Right atrium auricular region (tissue), 2 donors: ENCODE measurements at regions not wholly inside any gene's neighbourhood (a gene's known extent, or its start where the extent isn't known, plus 50 kb on each side); places are given as distances from the start of the nearest gene placed in this dataset.

Experiments used
- DNase-seq: peaks from one replicate; pipeline ENCODE4 v3.0.0-alpha.2; 2019; ENCODE audit warnings: low spot score
- H3K27ac ChIP-seq, 2 donors: fragments of 200-600 bp; sonication (generic); 1 replicate in 1 of 2; 2 replicates in 1 of 2; pipeline ENCODE4 v1.5.1; 2016 to 2019
- H3K27me3 ChIP-seq, 2 donors: fragments of 200-600 bp; sonication (generic); one replicate each; pipeline versions ENCODE4 v1.5.1 to v1.6.0; 2017 to 2019
- H3K36me3 ChIP-seq: fragments of 200-600 bp; sonication (generic); one replicate; pipeline ENCODE4 v1.5.1; 2016
- H3K4me1 ChIP-seq, 2 donors: fragments of 200-600 bp; sonication (generic); one replicate each; pipeline versions ENCODE4 v1.5.1 to v1.6.0; 2017 to 2019
- H3K4me3 ChIP-seq, 2 donors: fragments of 200-600 bp; sonication (generic); 1 replicate in 1 of 2; 2 replicates in 1 of 2; pipeline ENCODE4 v1.5.1; 2017 to 2019; ENCODE audit warnings: mild to moderate bottlenecking in 1 of 2, moderate library complexity in 1 of 2
- H3K9me3 ChIP-seq, 2 donors: fragments of 200-600 bp; sonication (generic); one replicate each; pipeline ENCODE4 v1.5.1; 2019
- TF ChIP-seq, protein P1 (sequence below), 2 donors: fragments of 200-600 bp; sonication (generic); IDR thresholded peaks; one replicate each; pipeline ENCODE4 v1.5.1; 2019; ENCODE audit warnings: antibody characterized with exemption in 2 of 2

DNA sequence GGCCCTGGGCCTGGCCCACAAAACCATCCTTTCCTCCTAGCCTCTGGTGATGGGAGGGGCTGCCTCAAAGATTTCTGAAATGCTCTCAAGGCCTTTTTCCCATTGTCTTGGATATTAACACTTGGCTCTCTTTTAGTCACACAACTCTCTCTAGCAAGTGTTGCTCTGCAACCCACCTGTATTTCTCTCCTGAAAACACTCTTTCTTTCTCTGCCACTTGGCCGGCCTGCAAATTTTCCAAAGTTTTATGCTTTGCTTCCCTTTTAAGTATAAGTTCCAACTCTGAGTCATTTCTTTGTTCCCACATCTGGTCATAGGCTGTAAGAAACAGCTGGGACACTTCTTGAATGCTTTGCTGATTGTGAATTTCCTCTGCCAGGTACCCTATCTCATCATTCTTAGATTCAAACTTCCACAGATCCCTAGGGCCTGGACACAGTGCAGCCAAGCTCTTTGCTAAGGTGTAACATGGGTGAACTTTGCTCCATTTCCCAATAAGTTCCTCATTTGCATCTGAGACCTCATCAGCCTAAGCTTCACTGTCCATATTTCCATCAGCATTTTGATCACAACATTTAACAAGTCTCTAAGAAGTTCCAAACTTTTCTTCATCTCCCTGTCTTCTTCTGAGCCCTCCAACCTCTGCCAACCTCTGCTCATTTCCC lies 93.8 kb downstream of the TRIM29 start:
- Histone ChIP-seq H3K9me3 (peaks cover 7 to 17% of the 10 kb centered on the region in 2 donors), H3K27me3 (no peaks in the 10 kb centered on the region), H3K4me3 (no peak overlapping the region), H3K4me1 (no peaks in the 10 kb centered on the region), H3K36me3 (no peaks in the 10 kb centered on the region), H3K27ac (no peak overlapping the region)
- TF ChIP-seq, protein P1, sequence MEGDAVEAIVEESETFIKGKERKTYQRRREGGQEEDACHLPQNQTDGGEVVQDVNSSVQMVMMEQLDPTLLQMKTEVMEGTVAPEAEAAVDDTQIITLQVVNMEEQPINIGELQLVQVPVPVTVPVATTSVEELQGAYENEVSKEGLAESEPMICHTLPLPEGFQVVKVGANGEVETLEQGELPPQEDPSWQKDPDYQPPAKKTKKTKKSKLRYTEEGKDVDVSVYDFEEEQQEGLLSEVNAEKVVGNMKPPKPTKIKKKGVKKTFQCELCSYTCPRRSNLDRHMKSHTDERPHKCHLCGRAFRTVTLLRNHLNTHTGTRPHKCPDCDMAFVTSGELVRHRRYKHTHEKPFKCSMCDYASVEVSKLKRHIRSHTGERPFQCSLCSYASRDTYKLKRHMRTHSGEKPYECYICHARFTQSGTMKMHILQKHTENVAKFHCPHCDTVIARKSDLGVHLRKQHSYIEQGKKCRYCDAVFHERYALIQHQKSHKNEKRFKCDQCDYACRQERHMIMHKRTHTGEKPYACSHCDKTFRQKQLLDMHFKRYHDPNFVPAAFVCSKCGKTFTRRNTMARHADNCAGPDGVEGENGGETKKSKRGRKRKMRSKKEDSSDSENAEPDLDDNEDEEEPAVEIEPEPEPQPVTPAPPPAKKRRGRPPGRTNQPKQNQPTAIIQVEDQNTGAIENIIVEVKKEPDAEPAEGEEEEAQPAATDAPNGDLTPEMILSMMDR (IDR thresholded peaks at IDR 0.05) = no peak
- no peak for DNase-seq

DNA sequence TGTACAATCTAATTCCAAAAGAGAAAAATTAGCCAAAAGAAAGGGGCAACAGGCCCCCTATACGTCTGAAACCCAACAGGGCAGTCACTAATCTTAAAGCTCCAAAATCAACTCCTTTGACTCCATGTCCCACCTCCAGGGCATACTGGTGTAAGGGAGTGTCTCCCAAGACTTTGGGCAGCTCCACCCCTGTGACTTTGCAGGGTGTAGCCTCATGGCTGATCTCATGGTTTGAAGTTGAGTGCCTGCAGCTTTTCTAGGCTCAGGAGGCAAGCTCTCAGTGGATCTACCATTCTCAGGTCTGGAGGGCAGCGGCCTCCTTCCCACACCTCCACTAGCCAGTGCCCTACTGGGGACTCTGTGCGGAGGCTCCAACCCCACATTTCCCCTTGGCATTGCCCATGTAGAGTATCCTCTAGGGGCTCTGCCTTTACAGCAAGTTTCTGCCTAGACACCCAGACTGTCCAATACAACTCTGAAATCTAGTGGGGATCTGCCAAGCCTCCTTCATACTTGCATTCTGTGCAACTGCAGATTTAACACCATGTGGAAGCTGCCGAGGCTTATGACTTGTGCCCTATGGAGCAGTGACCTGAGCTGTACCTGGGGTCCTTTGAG lies 94.5 kb downstream of the TRIM29 start:
- no peak for DNase-seq
- H3K4me3 ChIP-seq = no peak overlapping the region
- no peaks in the 10 kb centered on the region for H3K36me3 ChIP-seq
- H3K4me1 ChIP-seq = no peaks in the 10 kb centered on the region
- H3K27me3 ChIP-seq = no peaks in the 10 kb centered on the region
- TF ChIP-seq, protein P1 (IDR thresholded peaks at IDR 0.05) = no peak
- H3K27ac ChIP-seq = no peak overlapping the region
- H3K9me3 ChIP-seq = peaks cover 7 to 17% of the 10 kb centered on the region in 2 donors

DNA sequence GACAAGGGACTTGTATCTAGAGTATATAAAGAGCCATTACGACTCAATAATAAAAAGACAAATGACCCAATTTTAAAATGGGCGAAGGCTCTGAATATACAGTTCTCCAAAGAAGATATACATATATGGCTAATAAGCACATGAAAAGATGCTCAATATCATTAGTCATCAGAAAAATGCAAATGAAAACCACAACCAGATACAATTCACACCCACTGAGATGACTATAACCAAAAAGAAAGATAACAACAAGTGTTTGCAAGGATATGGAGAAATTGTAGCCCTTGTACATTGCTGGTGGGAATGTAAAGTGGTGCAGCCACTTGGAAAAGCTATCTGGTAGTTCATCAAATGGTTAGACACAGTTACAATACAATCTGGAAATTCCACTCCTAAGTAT lies 96.3 kb downstream of the TRIM29 start:
- no peaks in the 10 kb centered on the region for H3K4me1 ChIP-seq
- no peak overlapping the region for H3K4me3 ChIP-seq
- H3K36me3 ChIP-seq = no peaks in the 10 kb centered on the region
- peaks cover 0 to 10% of the 10 kb centered on the region in 2 donors for H3K9me3 ChIP-seq
- TF ChIP-seq, protein P1 (IDR thresholded peaks at IDR 0.05) = no peak
- H3K27me3 ChIP-seq = no peaks in the 10 kb centered on the region
- no peak overlapping the region for H3K27ac ChIP-seq
- no peak for DNase-seq

DNA sequence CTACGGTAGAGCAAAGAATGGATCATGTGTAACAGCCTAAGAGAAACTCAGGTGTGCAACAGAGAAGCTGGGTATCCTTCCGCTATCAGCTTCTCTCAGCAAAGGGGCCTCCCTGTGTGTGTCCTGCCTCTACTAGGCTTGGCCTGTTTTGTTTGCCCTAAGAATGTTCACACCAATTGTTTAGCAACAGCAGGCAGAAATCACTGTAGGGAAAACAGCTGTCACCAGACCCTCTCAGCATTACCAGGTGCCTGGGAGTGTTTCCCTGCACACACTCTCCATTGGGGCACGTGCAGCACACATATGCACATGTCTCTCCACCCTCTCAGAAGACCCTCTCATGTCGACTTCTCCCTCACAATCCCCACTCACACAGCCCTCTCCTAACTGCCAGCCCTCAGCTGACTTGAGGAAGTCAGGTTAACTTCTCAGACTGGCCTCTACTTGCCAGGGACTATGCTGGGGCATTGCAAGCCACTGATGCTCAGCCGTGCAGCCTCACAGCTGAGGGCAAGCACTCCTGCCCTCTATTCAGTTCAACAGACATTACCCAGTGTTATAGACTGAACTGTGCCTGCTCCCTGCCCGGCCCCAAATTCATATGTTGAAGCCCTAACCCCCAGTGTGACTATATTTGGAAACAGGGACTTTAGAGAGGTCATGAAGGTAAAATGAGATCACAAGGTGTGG lies 97.6 kb downstream of the TRIM29 start:
- Histone ChIP-seq H3K9me3 (peaks cover 0 to 17% of the 10 kb centered on the region in 2 donors), H3K4me1 (no peaks in the 10 kb centered on the region), H3K36me3 (no peaks in the 10 kb centered on the region), H3K27ac (no peak overlapping the region), H3K4me3 (no peak overlapping the region), H3K27me3 (no peaks in the 10 kb centered on the region)
- TF ChIP-seq, protein P1 (IDR thresholded peaks at IDR 0.05) = no peak
- no peak for DNase-seq

DNA sequence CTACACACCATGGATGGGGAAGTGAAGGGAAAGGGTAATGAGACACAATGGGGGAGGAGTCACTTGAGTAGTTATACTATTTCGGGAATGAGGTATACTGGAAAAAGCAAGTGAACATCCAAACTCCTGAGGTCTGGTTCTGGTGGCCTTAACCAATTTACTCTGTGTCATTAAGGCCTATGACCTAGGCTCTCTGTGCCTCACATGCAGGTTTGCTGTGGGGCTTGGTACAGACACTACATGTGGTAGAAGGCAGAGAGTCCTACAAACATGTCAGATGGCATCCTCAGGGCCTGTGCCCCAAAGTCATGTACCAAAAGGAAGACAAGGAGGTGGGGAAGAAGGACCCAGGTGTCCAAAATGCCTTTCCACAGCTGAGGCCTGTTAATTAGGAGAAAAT lies 98.9 kb downstream of the TRIM29 start:
- H3K27ac ChIP-seq = no peak overlapping the region
- TF ChIP-seq, protein P1 (IDR thresholded peaks at IDR 0.05) = no peak
- no peak for DNase-seq
- H3K9me3 ChIP-seq = peaks cover 0 to 17% of the 10 kb centered on the region in 2 donors
- no peak overlapping the region for H3K4me3 ChIP-seq
- H3K27me3 ChIP-seq = no peaks in the 10 kb centered on the region
- H3K4me1 ChIP-seq = no peaks in the 10 kb centered on the region
- H3K36me3 ChIP-seq = no peaks in the 10 kb centered on the region
